ENCODE measurements at regions not wholly inside any gene's neighbourhood (a gene's known extent, or its start where the extent isn't known, plus 50 kb on each side); places are given as distances from the start of the nearest gene placed in this dataset.

GRCh38 chr18:78304192-78305164, 675.1 kb upstream of the SALL3 start:
- TF ChIP-seq, protein P1, sequence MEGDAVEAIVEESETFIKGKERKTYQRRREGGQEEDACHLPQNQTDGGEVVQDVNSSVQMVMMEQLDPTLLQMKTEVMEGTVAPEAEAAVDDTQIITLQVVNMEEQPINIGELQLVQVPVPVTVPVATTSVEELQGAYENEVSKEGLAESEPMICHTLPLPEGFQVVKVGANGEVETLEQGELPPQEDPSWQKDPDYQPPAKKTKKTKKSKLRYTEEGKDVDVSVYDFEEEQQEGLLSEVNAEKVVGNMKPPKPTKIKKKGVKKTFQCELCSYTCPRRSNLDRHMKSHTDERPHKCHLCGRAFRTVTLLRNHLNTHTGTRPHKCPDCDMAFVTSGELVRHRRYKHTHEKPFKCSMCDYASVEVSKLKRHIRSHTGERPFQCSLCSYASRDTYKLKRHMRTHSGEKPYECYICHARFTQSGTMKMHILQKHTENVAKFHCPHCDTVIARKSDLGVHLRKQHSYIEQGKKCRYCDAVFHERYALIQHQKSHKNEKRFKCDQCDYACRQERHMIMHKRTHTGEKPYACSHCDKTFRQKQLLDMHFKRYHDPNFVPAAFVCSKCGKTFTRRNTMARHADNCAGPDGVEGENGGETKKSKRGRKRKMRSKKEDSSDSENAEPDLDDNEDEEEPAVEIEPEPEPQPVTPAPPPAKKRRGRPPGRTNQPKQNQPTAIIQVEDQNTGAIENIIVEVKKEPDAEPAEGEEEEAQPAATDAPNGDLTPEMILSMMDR (IDR thresholded peaks at IDR 0.05; ENCODE audit: borderline replicate concordance, extremely low read depth, low read length, poor library complexity, severe bottlenecking) = no peak
- TF ChIP-seq EZH2 (IDR thresholded peaks at IDR 0.05; ENCODE audit: borderline replicate concordance, low read depth, low read length, severe bottlenecking) = no peak

Data from DND-41 (cell line).